ENCODE measurements at regions not wholly inside any gene's neighbourhood (a gene's known extent, or its start where the extent isn't known, plus 50 kb on each side); places are given as distances from the start of the nearest gene placed in this dataset.
"Not testable (repeated sequence)": the region's sequence is repeated elsewhere in the genome, so short reads cannot be mapped to it uniquely, and the experiment has no call there.

GRCh38 chr4:101669832-101670188, 120.7 kb upstream of the BANK1 start:
- DNase-seq: no peak

GRCh38 chr4:101669138-101669831, 121.2 kb upstream of the BANK1 start:
- no peak for DNase-seq

GRCh38 chr4:101667348-101667747, 123.2 kb upstream of the BANK1 start:
- no peak for DNase-seq

GRCh38 chr4:101660607-101661006, 129.9 kb upstream of the BANK1 start:
- DNase-seq: no peak

GRCh38 chr4:101655857-101656256, 134.7 kb upstream of the BANK1 start:
- DNase-seq: no peak

GRCh38 chr4:101655005-101655404, 135.5 kb upstream of the BANK1 start:
- DNase-seq: no peak

- DNase-seq: no peak
Observed at GRCh38 chr4:101651778-101652177, 138.8 kb upstream of the BANK1 start.

GRCh38 chr4:101649790-101650515, 140.6 kb upstream of the BANK1 start:
- DNase-seq: peak; percentile 8

GRCh38 chr4:101647710-101648034, 142.9 kb upstream of the BANK1 start:
- no peak for DNase-seq

- no peak for DNase-seq
Observed at GRCh38 chr4:101644516-101644915, 146.0 kb upstream of the BANK1 start.

GRCh38 chr4:101643186-101643837, 147.2 kb upstream of the BANK1 start:
- no peak for DNase-seq

GRCh38 chr4:101632766-101633165, 157.8 kb upstream of the BANK1 start:
- DNase-seq: not testable (repeated sequence)

- DNase-seq: no peak
Observed at GRCh38 chr4:101630319-101630986, 160.1 kb upstream of the BANK1 start.

- no peak for DNase-seq
Observed at GRCh38 chr4:101621120-101621519, 169.4 kb upstream of the BANK1 start.

- DNase-seq: no peak
Observed at GRCh38 chr4:101615652-101616051, 174.9 kb upstream of the BANK1 start.

- not testable (repeated sequence) for DNase-seq
Observed at GRCh38 chr4:101606989-101607388, 183.5 kb upstream of the BANK1 start.

- DNase-seq: no peak
Observed at GRCh38 chr4:101604976-101605375, 185.6 kb upstream of the BANK1 start.

GRCh38 chr4:101600287-101600686, 190.2 kb upstream of the BANK1 start:
- no peak for DNase-seq

- DNase-seq: no peak
Observed at GRCh38 chr4:101599620-101600019, 190.9 kb upstream of the BANK1 start.

GRCh38 chr4:101596781-101597552, 193.6 kb upstream of the BANK1 start:
- no peak for DNase-seq

- DNase-seq: no peak
Observed at GRCh38 chr4:101594588-101594987, 195.9 kb upstream of the BANK1 start.

- no peak for DNase-seq
Observed at GRCh38 chr4:101593666-101594065, 196.9 kb upstream of the BANK1 start.

- DNase-seq: no peak
Observed at GRCh38 chr4:101584306-101584705, 206.2 kb upstream of the BANK1 start.

Data from NCI-H1105 (cell line).